NCI-H2171 (cell line): ENCODE measurements at regions not wholly inside any gene's neighbourhood (a gene's known extent, or its start where the extent isn't known, plus 50 kb on each side); places are given as distances from the start of the nearest gene placed in this dataset.

Experiments used
- DNase-seq: peaks from one replicate; lab custom pipeline; 2025; lab: John Stamatoyannopoulos, UW

- DNase-seq, result no peak
These were observed 1683.2 kb downstream of the MAT2B start for GRCh38 chr5:165188556-165189175.

GRCh38 chr5:165196961-165197360 is 1691.5 kb downstream of the MAT2B start:
- no peak for DNase-seq

GRCh38 chr5:165201369-165201768 is 1696.0 kb downstream of the MAT2B start:
- DNase-seq, result no peak

- no peak for DNase-seq
These were observed 1696.5 kb downstream of the MAT2B start for GRCh38 chr5:165201771-165202518.

- no peak for DNase-seq
These were observed 1697.1 kb downstream of the MAT2B start for GRCh38 chr5:165202519-165202910.

- DNase-seq, result no peak
These were observed 1703.8 kb downstream of the MAT2B start for GRCh38 chr5:165209101-165209727.

DNA sequence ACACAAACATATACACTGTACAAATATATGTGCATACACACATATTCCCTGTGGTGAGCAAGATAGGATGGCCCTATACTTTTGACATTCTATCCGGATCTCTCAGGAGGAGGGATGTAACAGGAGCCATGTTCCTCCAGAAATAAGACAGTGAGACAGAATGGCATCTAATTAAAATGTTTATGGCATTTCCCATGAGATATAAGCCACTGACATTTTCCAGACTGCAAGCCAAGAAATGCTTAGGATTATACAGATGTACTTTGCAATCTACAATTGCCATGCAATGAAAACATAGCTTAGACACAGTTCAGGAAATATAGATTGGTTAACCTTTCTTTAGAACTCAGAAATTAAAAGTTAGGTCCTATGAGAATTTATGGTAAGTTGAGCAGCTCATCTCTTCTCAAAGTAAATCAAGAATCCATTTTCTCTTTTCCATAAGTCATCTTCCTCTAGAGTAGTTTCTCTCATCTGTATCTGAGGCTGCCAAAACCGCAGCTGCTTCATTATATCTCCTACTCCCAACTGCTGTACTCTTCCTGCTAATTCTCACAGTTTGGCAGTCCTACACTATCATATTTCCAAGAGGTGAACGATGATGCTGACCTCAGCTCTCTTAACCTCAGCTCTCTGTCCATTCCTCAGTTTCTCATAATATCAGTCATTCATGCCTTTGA is 1719.1 kb downstream of the MAT2B start:
- DNase-seq, result no peak

- DNase-seq, result no peak
These were observed 1722.1 kb downstream of the MAT2B start for GRCh38 chr5:165227515-165227914.

DNA sequence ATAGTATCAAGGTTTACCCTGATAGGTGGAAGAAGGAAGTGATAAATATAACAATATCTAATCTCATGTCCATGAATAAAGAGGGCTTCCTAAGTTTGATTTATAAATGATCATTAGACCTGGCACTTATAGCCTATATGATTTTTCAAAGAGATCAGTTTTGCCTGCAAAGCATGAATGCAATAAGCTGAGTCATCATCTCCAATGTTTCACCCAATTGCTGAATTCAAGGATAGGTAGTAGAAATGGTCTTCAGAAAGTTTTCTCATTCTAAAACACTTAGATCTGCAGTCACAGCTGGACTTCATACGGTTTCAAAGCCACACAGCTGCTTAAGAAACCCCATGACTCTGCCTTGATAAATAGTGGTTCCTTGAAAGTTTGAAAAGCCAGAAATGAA is 1722.8 kb downstream of the MAT2B start:
- no peak for DNase-seq

DNA sequence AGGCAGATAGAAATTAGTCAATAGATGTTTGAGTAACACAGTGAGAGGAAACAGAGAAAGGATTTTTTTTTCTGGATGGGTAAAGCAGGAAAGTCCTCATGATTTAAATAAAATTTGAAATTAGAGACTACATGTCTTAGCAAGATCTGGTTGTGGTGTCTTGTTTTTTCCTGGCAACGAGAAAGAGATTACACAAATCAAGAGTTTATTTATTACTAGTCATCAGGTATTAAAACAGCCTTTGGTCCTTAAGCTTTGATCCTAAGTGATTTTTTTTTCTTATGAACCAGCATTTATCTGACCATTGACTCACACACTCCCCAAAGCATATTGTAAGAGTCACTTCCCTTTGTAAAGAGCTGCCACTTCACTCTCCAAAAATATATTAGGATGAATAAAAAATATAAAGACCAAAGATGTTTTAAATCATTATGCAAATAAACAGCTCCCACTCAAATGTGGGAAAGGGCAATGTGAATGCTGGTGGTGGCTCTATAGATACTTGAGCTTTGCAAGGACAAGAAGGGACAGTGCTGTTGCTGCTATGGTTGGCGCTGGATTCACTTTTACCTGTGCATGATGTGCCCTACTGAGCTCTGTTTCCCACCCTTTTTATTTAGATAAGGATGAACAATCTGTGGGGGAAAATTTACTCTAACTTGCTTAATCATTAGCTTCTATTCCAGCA is 1726.5 kb downstream of the MAT2B start:
- no peak for DNase-seq

DNA sequence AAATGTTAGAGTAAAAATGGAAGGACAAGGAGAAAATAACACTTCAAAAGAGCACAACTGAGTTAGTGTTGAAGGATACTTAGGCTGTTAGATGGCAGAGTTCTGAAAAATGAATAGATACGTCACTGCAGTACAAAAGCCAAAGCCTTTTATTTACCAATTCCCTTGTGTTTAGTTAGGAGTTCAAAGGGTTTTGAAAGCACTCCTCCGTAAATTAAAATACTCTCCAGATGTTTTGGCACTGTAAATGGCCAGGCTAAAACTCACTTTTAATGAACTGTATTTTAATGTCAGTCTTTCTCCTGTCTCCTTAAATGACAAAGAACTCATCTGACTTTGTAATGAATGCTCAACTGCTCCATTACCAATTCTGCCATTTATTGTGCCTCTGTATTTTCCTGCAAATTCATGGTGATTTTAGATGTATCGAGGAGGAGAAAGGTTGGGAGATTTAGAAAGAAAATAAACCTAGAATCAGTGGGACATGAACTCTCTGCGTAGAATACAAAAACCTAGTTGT is 1727.2 kb downstream of the MAT2B start:
- no peak for DNase-seq

DNA sequence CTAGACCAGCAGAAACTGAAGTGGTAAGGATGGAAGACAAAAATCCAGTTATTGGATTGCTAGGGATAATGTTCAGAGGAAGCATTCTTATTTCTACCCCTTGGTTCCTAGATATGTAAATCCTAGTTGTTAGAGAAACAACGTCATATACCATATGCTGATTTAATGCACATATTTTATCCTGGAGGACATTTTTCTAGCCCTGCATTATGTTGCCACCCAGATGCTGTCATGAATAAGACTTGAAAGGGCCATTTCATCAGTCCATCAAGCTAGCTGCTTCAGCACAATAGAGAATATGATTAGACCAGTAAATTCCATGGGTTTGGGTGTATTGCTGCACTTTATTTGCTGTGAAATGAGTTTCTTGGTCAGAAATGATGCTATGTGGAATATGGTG is 1736.4 kb downstream of the MAT2B start:
- DNase-seq, result no peak

DNA sequence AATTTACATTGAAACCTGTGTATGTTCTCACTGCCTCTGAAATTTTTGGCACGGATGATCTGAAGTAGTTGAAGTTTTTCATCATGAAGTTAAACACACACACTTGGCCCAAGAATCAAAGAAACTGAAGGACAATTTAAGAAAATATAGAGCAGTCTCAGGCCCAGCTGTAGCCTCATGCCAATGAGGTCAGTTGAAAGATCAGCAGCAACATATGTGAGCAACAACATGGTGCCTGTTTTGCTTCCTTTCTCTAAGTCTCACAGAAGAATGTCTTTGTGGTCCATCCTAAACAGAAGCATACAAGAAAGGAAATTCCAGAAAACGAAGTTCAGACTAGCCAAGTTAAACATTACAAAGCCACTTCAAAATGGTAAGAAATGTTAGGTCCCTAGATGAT is 1737.2 kb downstream of the MAT2B start:
- no peak for DNase-seq

GRCh38 chr5:165244407-165244806 is 1739.0 kb downstream of the MAT2B start:
- DNase-seq, result no peak

DNA sequence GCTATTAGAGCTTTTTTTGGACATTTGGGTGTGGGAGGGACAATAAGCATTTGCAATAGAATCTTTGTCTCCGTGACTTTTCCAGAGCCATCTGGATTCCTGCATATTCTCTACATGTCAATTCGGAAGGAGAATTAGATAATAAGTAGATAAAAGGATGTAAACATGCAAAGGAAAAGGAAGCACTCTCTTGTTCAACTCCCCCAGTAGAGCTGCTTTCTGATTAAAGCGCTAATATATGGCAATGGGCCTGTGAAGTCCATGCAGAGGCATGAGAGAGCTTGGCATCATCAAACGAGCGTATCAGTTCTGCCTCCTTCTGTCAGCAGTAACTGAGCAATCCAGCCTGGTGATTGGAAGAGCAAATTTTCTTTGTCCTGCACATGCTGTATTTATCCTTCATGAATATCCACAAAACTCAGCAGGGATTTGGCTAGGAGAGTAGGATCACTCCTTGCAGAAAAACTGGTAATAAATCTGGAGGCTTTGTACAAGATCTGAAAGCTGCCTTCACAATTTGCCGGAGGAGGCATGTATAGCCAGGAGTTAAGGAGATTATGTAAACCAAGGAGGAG is 1752.9 kb downstream of the MAT2B start:
- DNase-seq, result no peak

DNA sequence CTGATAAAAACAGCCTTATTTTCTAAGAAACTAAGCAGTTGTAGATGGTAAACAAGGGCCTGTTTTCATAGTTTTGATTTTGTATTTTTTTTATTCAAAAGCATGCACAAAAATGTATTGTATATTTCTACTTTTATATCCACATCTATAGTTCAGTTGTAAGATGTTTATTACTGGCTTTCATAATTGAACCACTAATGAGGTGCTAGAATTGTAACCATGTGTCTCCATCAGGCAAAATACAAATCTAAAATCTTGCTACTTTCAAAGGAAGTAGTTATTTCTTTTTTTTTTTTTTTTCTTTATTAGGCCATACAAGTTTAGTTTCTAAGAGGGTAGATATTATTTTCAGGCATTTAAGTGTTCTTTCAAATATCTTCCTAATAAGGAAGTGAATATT is 1755.0 kb downstream of the MAT2B start:
- no peak for DNase-seq

DNA sequence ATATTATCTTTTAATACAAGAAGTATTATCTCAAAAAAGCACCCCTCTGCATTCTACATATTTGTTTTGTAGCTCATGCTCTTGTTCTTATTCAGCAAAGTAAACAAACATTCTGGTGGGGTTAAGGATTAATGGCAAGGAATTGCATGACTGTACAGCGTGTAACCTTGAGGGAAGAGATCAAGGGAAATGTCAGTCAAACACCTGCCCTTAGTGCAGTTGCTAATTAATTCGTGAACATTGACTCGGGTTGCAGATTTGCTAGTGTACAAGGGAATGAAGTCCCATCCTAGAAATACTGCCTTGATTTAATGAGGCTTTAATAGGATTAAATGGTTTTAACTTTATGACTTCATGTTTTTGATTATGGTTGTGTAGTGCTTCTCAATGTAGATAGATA is 1758.1 kb downstream of the MAT2B start:
- DNase-seq, result no peak

DNA sequence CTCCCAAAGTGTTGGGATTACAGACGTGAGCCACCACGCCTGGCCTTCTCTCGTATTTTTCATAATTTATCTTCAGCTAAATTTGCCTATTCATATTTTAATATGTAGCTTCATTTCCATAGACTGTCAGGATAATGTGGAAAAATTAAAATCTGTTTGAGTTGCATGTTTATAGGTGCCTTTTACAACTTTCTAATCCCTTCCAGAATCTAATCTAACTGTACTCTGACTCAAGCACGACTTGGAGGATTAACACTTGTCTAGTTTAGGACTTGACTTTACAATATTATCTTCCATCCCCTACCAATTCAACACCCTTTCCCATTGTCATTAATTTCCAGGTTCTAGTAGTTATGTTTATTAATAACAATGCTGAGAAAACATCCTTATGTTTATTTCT is 1761.5 kb downstream of the MAT2B start:
- DNase-seq, result no peak

- no peak for DNase-seq
These were observed 1767.0 kb downstream of the MAT2B start for GRCh38 chr5:165272436-165272835.

DNA sequence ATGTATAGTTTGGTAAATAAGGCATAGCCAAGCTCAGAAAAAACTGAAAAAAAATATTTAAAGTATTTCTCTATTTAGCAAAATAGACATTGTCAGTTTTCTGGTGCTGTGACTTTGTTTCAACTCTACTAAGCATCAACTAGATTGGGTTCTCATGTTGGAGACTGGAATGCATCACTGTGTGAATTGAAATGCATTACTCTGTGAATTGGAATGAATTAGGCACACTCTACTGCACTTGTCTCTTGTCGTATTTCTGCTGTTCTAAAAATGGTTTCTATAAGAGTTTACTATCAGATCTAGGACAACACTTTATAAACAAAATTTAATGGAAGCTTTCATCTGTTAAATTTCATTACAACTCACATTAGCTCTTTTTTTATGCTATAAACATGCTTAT is 1772.2 kb downstream of the MAT2B start:
- DNase-seq, result no peak

- no peak for DNase-seq
These were observed 1777.1 kb downstream of the MAT2B start for GRCh38 chr5:165282491-165282890.

DNA sequence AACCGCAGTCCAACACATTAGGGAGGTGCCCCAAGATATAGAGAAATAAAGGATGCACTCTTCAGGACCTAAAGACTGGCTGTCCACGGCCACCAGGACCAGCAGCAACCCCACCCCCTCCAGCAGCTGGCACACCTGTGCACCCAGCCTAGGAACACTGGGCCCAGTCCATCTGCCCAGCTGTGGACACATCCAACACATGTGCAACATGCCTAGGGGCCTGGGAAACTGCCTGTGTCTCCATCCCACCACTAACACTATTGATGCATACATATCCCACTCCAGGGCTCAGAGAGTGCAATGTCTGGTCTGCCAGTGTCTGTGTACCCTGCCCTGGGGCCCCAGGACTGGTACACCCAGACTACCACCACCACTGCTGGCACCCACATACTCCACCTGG is 1781.3 kb downstream of the MAT2B start:
- no peak for DNase-seq
